HPDE6-E6E7 (cell line): ENCODE measurements at regions not wholly inside any gene's neighbourhood (a gene's known extent, or its start where the extent isn't known, plus 50 kb on each side); places are given as distances from the start of the nearest gene placed in this dataset.

Source experiments
- DNase-seq: peaks from one replicate; pipeline ENCODE4 v3.0.0; 2011; ENCODE audit warnings: missing footprints; ENCODE audit errors: extremely low spot score

GRCh38 chr7:53965716-53966115 lies 576.5 kb upstream of the VSTM2A start:
- DNase-seq, result no peak

DNA sequence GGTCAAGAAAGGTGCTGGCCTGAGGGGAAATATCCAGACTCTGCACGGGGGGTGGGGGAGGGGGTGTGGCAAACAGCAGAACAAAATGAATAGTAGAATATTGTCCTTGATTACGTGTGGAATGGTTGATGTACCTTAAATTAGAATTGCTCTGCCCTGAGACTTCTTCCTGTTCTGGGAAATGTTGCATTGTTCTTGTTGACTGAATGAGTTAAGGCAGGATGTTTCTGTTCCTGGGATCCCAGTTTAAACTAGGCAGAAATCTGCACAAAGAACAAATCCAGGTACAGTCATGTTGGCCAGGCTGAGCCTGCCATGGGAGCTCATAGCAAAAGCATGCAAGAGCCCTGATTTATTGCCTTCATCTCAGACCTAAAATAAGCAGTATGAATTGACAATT lies 558.7 kb upstream of the VSTM2A start:
- no peak for DNase-seq

GRCh38 chr7:53984776-53985175 lies 557.4 kb upstream of the VSTM2A start:
- peak; percentile 40 for DNase-seq

GRCh38 chr7:53988376-53988775 lies 553.8 kb upstream of the VSTM2A start:
- no peak for DNase-seq

DNA sequence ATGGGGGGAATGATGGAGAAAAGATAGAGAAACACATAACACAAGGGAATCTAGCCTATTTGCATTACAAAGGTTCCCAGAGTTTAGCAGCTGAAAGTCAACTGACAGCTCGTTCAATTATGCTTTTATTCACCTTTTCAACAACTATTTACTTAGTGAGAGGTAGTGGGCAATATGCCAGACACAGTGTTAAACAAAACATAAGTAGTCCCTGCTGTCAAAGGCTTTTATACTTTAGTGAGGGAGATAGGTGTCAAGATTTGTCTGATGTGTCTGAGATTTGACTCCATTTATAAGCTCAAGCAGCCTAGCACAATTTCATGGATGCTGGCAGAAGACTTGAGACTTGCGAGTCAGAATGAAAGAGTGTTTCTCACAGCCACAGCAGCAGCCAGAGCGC lies 549.0 kb upstream of the VSTM2A start:
- DNase-seq, result no peak

GRCh38 chr7:53996876-53997275 lies 545.3 kb upstream of the VSTM2A start:
- no peak for DNase-seq

- no peak for DNase-seq
Observed at GRCh38 chr7:54014765-54015164, 527.4 kb upstream of the VSTM2A start.

GRCh38 chr7:54015251-54015650 lies 526.9 kb upstream of the VSTM2A start:
- peak; percentile 21 for DNase-seq

DNA sequence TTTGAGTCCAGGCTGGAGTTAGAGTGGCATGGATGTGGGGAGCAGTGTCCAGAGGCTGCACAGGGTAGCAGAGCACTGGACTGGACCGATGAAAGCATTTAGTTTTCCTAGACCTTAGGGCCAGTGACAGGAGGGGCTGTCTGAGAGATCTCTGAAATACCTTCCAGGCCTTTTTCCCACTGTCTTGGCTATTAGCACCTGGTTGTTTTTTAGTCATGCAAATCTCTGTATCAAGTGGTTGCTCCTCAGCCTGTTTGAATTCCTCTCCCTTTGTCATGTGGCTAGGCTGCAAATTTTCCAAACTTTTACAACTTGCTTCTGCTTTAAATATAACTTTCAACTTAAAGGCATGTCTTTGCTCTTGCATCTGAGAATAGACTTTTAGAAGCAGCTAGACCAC lies 504.3 kb upstream of the VSTM2A start:
- DNase-seq, result no peak

GRCh38 chr7:54060643-54061042 lies 481.5 kb upstream of the VSTM2A start:
- no peak for DNase-seq

DNA sequence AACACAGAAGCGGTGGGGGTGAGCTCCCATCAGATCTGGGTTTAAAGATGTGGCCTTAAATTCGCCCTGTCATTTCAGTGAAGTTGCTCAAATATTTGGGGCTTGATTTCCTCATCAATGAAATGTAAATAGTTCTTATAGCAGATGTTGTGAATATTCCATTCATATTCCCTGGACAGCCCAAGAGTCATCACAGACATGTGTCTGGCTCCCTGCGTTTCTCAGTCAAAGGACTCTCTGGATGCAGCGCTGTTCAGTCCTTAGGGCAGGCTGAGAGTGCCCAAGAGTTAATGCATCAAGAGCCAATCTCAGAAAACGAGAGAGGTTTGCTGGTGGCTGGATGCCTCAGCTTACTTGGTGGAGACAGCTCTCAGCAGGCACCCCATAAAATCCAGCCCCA lies 475.5 kb upstream of the VSTM2A start:
- no peak for DNase-seq

DNA sequence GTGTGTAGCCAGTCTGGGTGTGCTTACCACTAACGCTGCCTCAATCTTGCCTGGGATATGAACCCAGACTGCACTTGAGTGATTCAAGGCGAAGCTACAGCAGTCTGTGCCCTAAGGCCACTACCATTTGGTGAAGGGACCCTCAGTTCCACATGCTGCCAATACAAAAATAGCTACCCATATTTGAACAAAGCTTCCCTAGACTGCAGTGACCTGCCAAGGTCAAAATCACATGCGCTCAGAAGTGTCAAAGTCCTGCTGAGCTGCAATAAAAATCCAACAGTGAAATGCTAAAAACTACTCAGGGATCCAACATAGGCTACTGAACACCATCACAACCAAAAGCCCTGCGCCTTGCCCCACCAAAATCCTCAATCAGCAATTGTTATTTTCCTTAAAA lies 472.3 kb upstream of the VSTM2A start:
- no peak for DNase-seq

- DNase-seq, result no peak
Observed at GRCh38 chr7:54072710-54073109, 469.5 kb upstream of the VSTM2A start.

GRCh38 chr7:54076616-54077015 lies 465.6 kb upstream of the VSTM2A start:
- DNase-seq, result no peak

- no peak for DNase-seq
Observed at GRCh38 chr7:54080525-54080924, 461.6 kb upstream of the VSTM2A start.

DNA sequence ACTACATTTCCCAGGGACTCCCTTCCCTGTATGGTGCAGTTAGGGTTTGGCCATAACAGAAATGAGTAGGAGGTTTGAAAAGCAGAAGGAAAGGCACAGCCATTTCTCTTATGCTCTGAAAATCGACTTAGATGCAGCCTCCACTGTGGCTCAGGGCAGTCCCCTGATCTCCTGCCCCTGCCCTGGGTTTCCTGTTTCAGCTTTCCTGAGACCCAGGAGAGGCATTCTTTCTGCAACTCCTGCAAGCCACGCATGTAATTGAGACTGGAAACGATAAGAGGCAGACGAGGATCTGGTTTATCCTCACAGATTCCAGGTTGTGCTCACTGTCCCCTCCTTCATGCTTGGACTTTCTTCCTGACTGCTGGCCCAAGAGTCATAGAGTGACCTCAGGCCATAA lies 461.2 kb upstream of the VSTM2A start:
- no peak for DNase-seq

DNA sequence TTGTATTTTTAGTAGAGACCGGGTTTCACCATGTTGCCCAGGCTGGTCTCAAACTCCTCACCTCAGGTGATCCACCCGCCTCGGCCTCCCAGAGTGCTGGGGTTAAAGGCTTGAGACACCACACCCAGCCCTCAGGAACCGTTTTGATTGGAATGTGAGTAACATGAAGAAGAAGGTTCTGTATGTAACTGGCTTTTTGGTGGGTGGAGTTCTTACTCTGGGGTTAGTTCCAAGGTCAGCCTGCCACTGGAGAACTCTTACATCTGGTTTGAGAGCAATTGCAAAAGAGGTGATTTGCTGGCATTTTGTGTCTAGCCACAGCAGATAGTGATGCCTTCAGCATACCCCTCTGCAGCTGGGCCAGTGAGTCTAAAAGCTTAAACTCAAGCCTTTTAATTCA lies 457.8 kb upstream of the VSTM2A start:
- no peak for DNase-seq

DNA sequence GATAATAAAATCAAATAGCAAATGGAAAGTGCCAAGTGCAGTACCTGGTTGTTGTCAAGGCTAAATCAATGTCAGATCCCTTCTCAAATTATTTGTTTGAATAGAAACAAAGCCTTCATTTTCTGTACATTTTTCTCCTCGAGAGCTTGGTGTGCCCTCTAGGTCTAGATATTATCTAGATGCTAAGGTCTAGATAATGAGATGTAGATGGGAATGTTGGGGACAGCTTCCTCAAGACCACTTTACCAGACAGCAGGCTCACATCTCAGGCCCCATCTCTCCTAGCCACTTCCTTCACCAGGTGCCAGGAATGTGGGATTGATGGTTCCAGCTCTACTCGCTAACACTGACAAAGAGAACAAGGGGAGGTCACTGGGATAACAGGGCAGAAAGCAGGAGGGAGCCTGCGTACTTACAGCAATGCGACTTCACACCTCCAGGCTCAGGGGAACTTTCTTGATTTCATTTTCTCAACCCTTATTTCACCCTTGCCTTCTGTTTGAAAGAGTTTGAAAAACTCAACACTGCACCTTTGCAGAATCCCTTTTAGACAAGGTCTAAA lies 451.4 kb upstream of the VSTM2A start:
- DNase-seq, result no peak

GRCh38 chr7:54091322-54091721 lies 450.9 kb upstream of the VSTM2A start:
- no peak for DNase-seq

GRCh38 chr7:54097886-54098285 lies 444.3 kb upstream of the VSTM2A start:
- no peak for DNase-seq

GRCh38 chr7:54109501-54109900 lies 432.7 kb upstream of the VSTM2A start:
- DNase-seq, result no peak

DNA sequence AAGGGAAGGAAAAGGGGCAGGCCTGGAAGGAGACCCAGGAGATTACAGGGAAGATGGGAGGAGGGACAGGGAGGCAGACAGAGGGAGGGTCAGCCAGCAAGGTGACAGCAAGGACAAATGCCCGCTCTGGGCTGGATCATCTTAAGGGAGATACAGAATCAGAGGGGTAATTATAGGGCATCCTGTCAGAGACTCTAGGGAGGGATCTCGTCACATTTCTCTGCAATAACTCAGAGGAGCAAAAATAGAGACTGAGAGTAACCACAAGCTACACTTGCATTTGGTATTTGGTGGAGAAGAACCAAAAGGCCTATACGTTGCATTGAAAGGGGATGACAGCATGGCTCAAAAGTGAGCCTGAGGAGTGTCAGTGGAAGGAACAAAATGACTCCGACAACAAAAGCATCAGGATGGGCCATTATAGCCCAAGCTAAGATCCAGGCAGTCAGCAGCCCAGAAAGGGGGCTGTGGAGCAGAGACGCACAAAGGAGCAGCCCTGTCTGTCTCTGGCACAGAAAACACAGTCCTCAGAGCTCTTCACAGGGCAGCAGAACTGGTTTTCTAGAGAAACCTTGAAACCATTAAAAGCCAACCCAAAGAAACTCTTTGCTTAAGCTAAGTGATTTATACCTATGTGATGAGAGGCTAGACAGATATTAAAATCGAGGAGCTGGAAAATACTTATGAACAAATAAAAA lies 430.2 kb upstream of the VSTM2A start:
- DNase-seq, result no peak

DNA sequence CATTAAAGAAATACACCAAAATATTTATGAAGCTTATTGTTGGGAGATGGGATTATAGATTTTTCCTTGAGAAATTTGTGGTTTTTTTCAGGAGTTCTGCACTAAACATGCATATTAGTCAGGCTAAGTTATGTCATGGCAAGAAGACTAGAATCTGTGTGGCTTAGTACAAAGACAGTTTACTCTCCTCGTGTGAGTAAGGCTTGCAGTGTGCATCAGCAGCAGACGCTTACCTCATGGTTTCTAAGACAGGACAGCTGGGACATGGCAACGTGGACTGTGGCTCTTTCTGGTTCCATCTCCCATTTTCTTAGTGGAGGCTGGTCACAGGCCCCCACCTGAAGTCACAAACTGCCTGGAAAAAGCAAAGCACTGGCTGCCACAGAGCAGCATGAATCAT lies 429.6 kb upstream of the VSTM2A start:
- DNase-seq, result no peak
